Right cardiac atrium (tissue), 5 donors: ENCODE measurements at regions not wholly inside any gene's neighbourhood (a gene's known extent, or its start where the extent isn't known, plus 50 kb on each side); places are given as distances from the start of the nearest gene placed in this dataset.

Experiments
- ATAC-seq, 2 donors: fragments of 200-7000 bp; cut with Tn5 transposase; one replicate each; pipeline versions ENCODE4 v1.8.0 to v1.9.1; 2020; ENCODE audit warnings: moderate library complexity in 2 of 2, mild to moderate bottlenecking in 1 of 2
- DNase-seq, 3 donors: peaks; one replicate each; pipeline ENCODE4 v3.0.0-alpha.2; 2020
- H3K27ac ChIP-seq: one replicate; pipeline ENCODE4 v1.5.1; 2013; ENCODE audit warnings: mild to moderate bottlenecking, low read length, control low read depth, moderate library complexity
- H3K27me3 ChIP-seq: one replicate; pipeline ENCODE4 v1.6.1; 2013; ENCODE audit not compliant: control insufficient read depth, insufficient read depth
- H3K4me1 ChIP-seq: one replicate; pipeline ENCODE4 v1.6.1; 2013; ENCODE audit warnings: low read length; ENCODE audit not compliant: control insufficient read depth, insufficient read depth
- H3K4me3 ChIP-seq: one replicate; pipeline ENCODE4 v1.5.1; 2013; ENCODE audit warnings: low read length, control low read depth
- H3K9me3 ChIP-seq: one replicate; pipeline ENCODE4 v1.6.1; 2013; ENCODE audit warnings: low read length; ENCODE audit not compliant: control insufficient read depth
- WGBS: extraction: QIAGEN DNeasy Blood & Tissue Kit; methylation state at CpG from one replicate; pipeline ENCODE4 v1.1.7; 2013; 5-methylcytosine and 5-hydroxymethylcytosine counted together
- intact Hi-C, 4 donors: fragments of 100-400 bp; cut with DNase I; formaldehyde crosslinking; loops; one replicate each; pipeline versions ENCODE4 v1.11.0 to v1.14.0; 2022 to 2023
- donor health status: healthy with polysubstance abuse.
- donor health status: DM: no; HTN: yes; CAD: no.
- donor health status: DM: no; HTN: no; CAD: no.
- donor health status: DM: no; HTN: yes; CAD: no; lungs with severe emphysema.
- donor health status: DM: yes; HTN: yes; CAD: no.

GRCh38 chr14:53779301-53779700 lies 177.3 kb downstream of the BMP4 start:
- no peaks in the 10 kb centered on the region for H3K4me1 ChIP-seq
- 38% methylated on average over 2 of the region's 2 CpGs for WGBS
- H3K9me3 ChIP-seq = no peaks in the 10 kb centered on the region
- DNase-seq (no peak), ATAC-seq (no peak)
- no peak overlapping the region for H3K27ac ChIP-seq
- no peak overlapping the region for H3K4me3 ChIP-seq
- intact Hi-C loops = no loop called here
- no peaks in the 10 kb centered on the region for H3K27me3 ChIP-seq

- H3K9me3 ChIP-seq = no peaks in the 10 kb centered on the region
- H3K4me1 ChIP-seq = no peaks in the 10 kb centered on the region
- H3K27me3 ChIP-seq = no peaks in the 10 kb centered on the region
- ATAC-seq (no peak), DNase-seq (no peak)
- intact Hi-C loops = no loop called here
- no peak overlapping the region for H3K27ac ChIP-seq
- H3K4me3 ChIP-seq = no peak overlapping the region
Measured at GRCh38 chr14:53778263-53778662, 178.4 kb downstream of the BMP4 start.

GRCh38 chr14:53772936-53773335 lies 183.7 kb downstream of the BMP4 start:
- DNase-seq (no peak), ATAC-seq (no peak)
- Histone ChIP-seq H3K4me1 (no peaks in the 10 kb centered on the region), H3K27ac (no peak overlapping the region), H3K4me3 (no peak overlapping the region), H3K27me3 (no peaks in the 10 kb centered on the region), H3K9me3 (no peaks in the 10 kb centered on the region)
- 93% methylated on average over 5 of the region's 5 CpGs for WGBS
- intact Hi-C loops = no loop called here

GRCh38 chr14:53767566-53767965 lies 189.1 kb downstream of the BMP4 start:
- 52% methylated on average over 2 of the region's 2 CpGs for WGBS
- no peak for ATAC-seq
- no peak for DNase-seq
- intact Hi-C loops = no loop called here
- Histone ChIP-seq H3K4me3 (no peak overlapping the region), H3K9me3 (no peaks in the 10 kb centered on the region), H3K4me1 (no peaks in the 10 kb centered on the region), H3K27ac (no peak overlapping the region), H3K27me3 (no peaks in the 10 kb centered on the region)

GRCh38 chr14:53766601-53767000 lies 190.0 kb downstream of the BMP4 start:
- H3K27me3 ChIP-seq = no peaks in the 10 kb centered on the region
- H3K9me3 ChIP-seq = no peaks in the 10 kb centered on the region
- DNase-seq (no peak), ATAC-seq (no peak)
- no peak overlapping the region for H3K27ac ChIP-seq
- intact Hi-C loops = no loop called here
- H3K4me3 ChIP-seq = no peak overlapping the region
- H3K4me1 ChIP-seq = no peaks in the 10 kb centered on the region

- no peak overlapping the region for H3K27ac ChIP-seq
- no peaks in the 10 kb centered on the region for H3K27me3 ChIP-seq
- ATAC-seq = no peak
- intact Hi-C loops = no loop called here
- H3K9me3 ChIP-seq = no peaks in the 10 kb centered on the region
- WGBS = 95% methylated on average over 2 of the region's 2 CpGs
- DNase-seq = no peak
- no peak overlapping the region for H3K4me3 ChIP-seq
- no peaks in the 10 kb centered on the region for H3K4me1 ChIP-seq
Measured at GRCh38 chr14:53766106-53766505, 190.5 kb downstream of the BMP4 start.

GRCh38 chr14:53764846-53765245 lies 191.8 kb downstream of the BMP4 start:
- intact Hi-C loops = no loop called here
- Histone ChIP-seq H3K27me3 (no peaks in the 10 kb centered on the region), H3K9me3 (no peaks in the 10 kb centered on the region), H3K27ac (no peak overlapping the region), H3K4me3 (no peak overlapping the region), H3K4me1 (no peaks in the 10 kb centered on the region)
- no peak for ATAC-seq
- no peak for DNase-seq
- 100% methylated on average over 1 of the region's 1 CpG for WGBS

GRCh38 chr14:53758141-53758540 lies 198.5 kb downstream of the BMP4 start:
- Histone ChIP-seq H3K4me3 (no peak overlapping the region), H3K27me3 (no peaks in the 10 kb centered on the region), H3K27ac (no peak overlapping the region), H3K4me1 (no peaks in the 10 kb centered on the region), H3K9me3 (no peaks in the 10 kb centered on the region)
- intact Hi-C loops = no loop called here
- ATAC-seq = no peak
- no peak for DNase-seq
- 87% methylated on average over 2 of the region's 2 CpGs for WGBS

GRCh38 chr14:53757732-53758131 lies 198.9 kb downstream of the BMP4 start:
- no peak for DNase-seq
- Histone ChIP-seq H3K4me1 (no peaks in the 10 kb centered on the region), H3K4me3 (no peak overlapping the region), H3K27ac (no peak overlapping the region), H3K27me3 (no peaks in the 10 kb centered on the region), H3K9me3 (no peaks in the 10 kb centered on the region)
- no peak for ATAC-seq
- intact Hi-C loops = no loop called here

GRCh38 chr14:53751650-53752049 lies 205.0 kb downstream of the BMP4 start:
- 78% methylated on average over 3 of the region's 3 CpGs for WGBS
- ATAC-seq (no peak), DNase-seq (peak; percentile 11 to 66 (median 59))

GRCh38 chr14:53748691-53749090 lies 207.9 kb downstream of the BMP4 start:
- Histone ChIP-seq H3K27ac (no peak overlapping the region), H3K9me3 (no peaks in the 10 kb centered on the region), H3K27me3 (no peaks in the 10 kb centered on the region), H3K4me3 (no peak overlapping the region), H3K4me1 (no peaks in the 10 kb centered on the region)
- intact Hi-C loops = no loop called here
- DNase-seq = no peak
- 74% methylated on average over 1 of the region's 1 CpG for WGBS
- no peak for ATAC-seq

More at GRCh38 chr14:53751650-53752049, 205.0 kb downstream of the BMP4 start:
- H3K4me3 ChIP-seq = no peak overlapping the region
- intact Hi-C loops = no loop called here
- no peak overlapping the region for H3K27ac ChIP-seq
- no peaks in the 10 kb centered on the region for H3K9me3 ChIP-seq
- no peaks in the 10 kb centered on the region for H3K27me3 ChIP-seq
- no peaks in the 10 kb centered on the region for H3K4me1 ChIP-seq

GRCh38 chr14:53744857-53745256 lies 211.8 kb downstream of the BMP4 start:
- DNase-seq (no peak), ATAC-seq (no peak)
- WGBS = 69% methylated on average over 1 of the region's 1 CpG

More at GRCh38 chr14:53744857-53745256, 211.8 kb downstream of the BMP4 start:
- Histone ChIP-seq H3K4me3 (no peak overlapping the region), H3K27me3 (no peaks in the 10 kb centered on the region), H3K4me1 (no peaks in the 10 kb centered on the region), H3K9me3 (no peaks in the 10 kb centered on the region), H3K27ac (no peak overlapping the region)
- intact Hi-C loops = no loop called here
